H1 (cell line): ENCODE measurements at regions not wholly inside any gene's neighbourhood (a gene's known extent, or its start where the extent isn't known, plus 50 kb on each side); places are given as distances from the start of the nearest gene placed in this dataset.

Experiments
- CHD7 ChIP-seq: fragments of 300-600 bp; sonication (generic); IDR thresholded peaks from 2 replicates; pipeline ENCODE4 v1.7.1; 2012; ENCODE audit warnings: low read length, moderate library complexity, mild to moderate bottlenecking, inconsistent platforms; ENCODE audit not compliant: insufficient replicate concordance

- no peak for TF ChIP-seq CHD7
Observed at GRCh38 chr10:89082086-89082485, 91.5 kb downstream of the FAS start (continued).
